CD14-positive monocyte (primary cell): ENCODE measurements at regions not wholly inside any gene's neighbourhood (a gene's known extent, or its start where the extent isn't known, plus 50 kb on each side); places are given as distances from the start of the nearest gene placed in this dataset.

Source experiments
- DNase-seq, 3 donors: peaks; one replicate each; pipeline ENCODE4 v3.0.0-alpha.2; 2011 to 2022
- H2AFZ ChIP-seq: 2 replicates; pipeline ENCODE4 v1.6.0; 2012; ENCODE audit warnings: mild to moderate bottlenecking, low read depth, low read length, inconsistent platforms; ENCODE audit not compliant: insufficient read depth, poor library complexity, severe bottlenecking
- H3K27ac ChIP-seq, 2 donors: 1 replicate in 1 of 2; 2 replicates in 1 of 2; pipeline ENCODE4 v1.5.1; 2012 to 2013; ENCODE audit warnings: low read length in 2 of 2, control low read depth in 1 of 2, inconsistent platforms in 1 of 2, low read depth in 1 of 2, mild to moderate bottlenecking in 1 of 2
- H3K27me3 ChIP-seq, 2 donors: one replicate each; pipeline versions ENCODE4 v1.6.0 to v1.6.1; 2011 to 2013; ENCODE audit warnings: low read length in 2 of 2; ENCODE audit not compliant: control insufficient read depth in 2 of 2, insufficient read depth in 2 of 2
- H3K36me3 ChIP-seq, 2 donors: replicated peaks in 1 of 2; 1 replicate in 1 of 2; 2 replicates in 1 of 2; pipeline versions ENCODE4 v1.5.1 to v1.6.1; 2012 to 2013; ENCODE audit warnings: low read length in 2 of 2, control low read depth in 1 of 2, inconsistent platforms in 1 of 2, mild to moderate bottlenecking in 1 of 2; ENCODE audit not compliant: insufficient read depth in 2 of 2, control insufficient read depth in 1 of 2
- H3K4me1 ChIP-seq, 2 donors: 1 replicate in 1 of 2; 2 replicates in 1 of 2; pipeline versions ENCODE4 v1.5.1 to v1.6.1; 2012 to 2013; ENCODE audit warnings: low read length in 2 of 2, control low read depth in 1 of 2, inconsistent platforms in 1 of 2, mild to moderate bottlenecking in 1 of 2, moderate library complexity in 1 of 2; ENCODE audit not compliant: insufficient read depth in 2 of 2, control insufficient read depth in 1 of 2
- H3K4me2 ChIP-seq: replicated peaks from 2 replicates; pipeline ENCODE3; 2012; ENCODE audit warnings: low read length, moderate library complexity, mild to moderate bottlenecking; ENCODE audit not compliant: poor library complexity, severe bottlenecking; ENCODE audit errors: extremely low read depth
- H3K4me3 ChIP-seq, 3 experiments: fragments of 200-600 bp in 1 of 3; sonication (generic) in 1 of 3; replicated peaks in 1 of 3; 1 replicate in 2 of 3; 2 replicates in 1 of 3; pipeline ENCODE4 v1.5.1; 2011 to 2013; ENCODE audit warnings: low read length in 3 of 3, mild to moderate bottlenecking in 3 of 3, control low read depth in 2 of 3, low read depth in 2 of 3, inconsistent platforms in 1 of 3, moderate library complexity in 1 of 3
- H3K79me2 ChIP-seq: 2 replicates; pipeline ENCODE4 v1.6.0; 2012; ENCODE audit warnings: mild to moderate bottlenecking, control low read depth, inconsistent platforms, low read length, moderate library complexity; ENCODE audit not compliant: insufficient read depth
- H3K9ac ChIP-seq: 2 replicates; pipeline ENCODE4 v1.6.0; 2017; ENCODE audit warnings: low read length, mild to moderate bottlenecking; ENCODE audit not compliant: insufficient read depth, poor library complexity, severe bottlenecking
- H3K9me3 ChIP-seq, 2 donors: replicated peaks in 1 of 2; 1 replicate in 1 of 2; 2 replicates in 1 of 2; pipeline versions ENCODE4 v1.5.1 to v1.6.1; 2012 to 2013; ENCODE audit warnings: low read length in 2 of 2, control low read depth in 1 of 2; ENCODE audit not compliant: control insufficient read depth in 1 of 2, insufficient read depth in 1 of 2
- H4K20me1 ChIP-seq: 2 replicates; pipeline ENCODE4 v1.6.0; 2012; ENCODE audit warnings: mild to moderate bottlenecking, low read length, control low read depth, moderate library complexity; ENCODE audit not compliant: insufficient read depth
- H3K27ac Mint-ChIP-seq, 7 donors: one replicate each; pipeline ENCODE4 v1.8.0; 2020; ENCODE audit warnings: mild to moderate bottlenecking in 7 of 7, mixed read lengths in 7 of 7, moderate library complexity in 6 of 7, inconsistent platforms in 2 of 7
- H3K27me3 Mint-ChIP-seq, 3 donors: one replicate each; pipeline ENCODE4 v1.8.0; 2021 to 2022; ENCODE audit warnings: low read depth in 3 of 3, mild to moderate bottlenecking in 3 of 3, mixed read lengths in 3 of 3, moderate library complexity in 3 of 3, inconsistent platforms in 1 of 3
- H3K36me3 Mint-ChIP-seq, 2 donors: one replicate each; pipeline ENCODE4 v1.8.0; 2020; ENCODE audit warnings: mixed read lengths in 2 of 2, inconsistent platforms in 1 of 2, mild to moderate bottlenecking in 1 of 2
- H3K4me1 Mint-ChIP-seq: one replicate; pipeline ENCODE4 v1.8.0; 2020; ENCODE audit warnings: mild to moderate bottlenecking, mixed read lengths
- H3K4me3 Mint-ChIP-seq, 2 donors: one replicate each; pipeline ENCODE4 v1.8.0; 2020; ENCODE audit warnings: mild to moderate bottlenecking in 2 of 2, mixed read lengths in 2 of 2, moderate library complexity in 1 of 2
- H3K9me3 Mint-ChIP-seq, 7 donors: one replicate each; pipeline ENCODE4 v1.8.0; 2020 to 2022; ENCODE audit warnings: mixed read lengths in 7 of 7, mild to moderate bottlenecking in 6 of 7, moderate library complexity in 6 of 7, inconsistent platforms in 2 of 7
- CTCF ChIP-seq: fragments of 200-600 bp; IDR thresholded peaks from one replicate; pipeline ENCODE4 v1.8.0; 2022; ENCODE audit warnings: antibody characterized with exemption, mild to moderate bottlenecking
- WGBS: methylation state at CpG from one replicate; pipeline ENCODE4 v1.1.5; 2013; ENCODE audit warnings: missing lambda C conversion rate; ENCODE audit not compliant: insufficient coverage; 5-methylcytosine and 5-hydroxymethylcytosine counted together
- intact Hi-C, 2 donors: fragments of 100-400 bp; cut with micrococcal nuclease; formaldehyde crosslinking; loops; one replicate each; pipeline versions ENCODE4 v1.15.0 to v1.15.1; 2023

GRCh38 chr11:128208329-128209137 lies 378.8 kb downstream of the ETS1 start:
- H3K4me3 ChIP-seq = no peak overlapping the region
- Mint-ChIP-seq H3K9me3 (peaks cover 0 to 6% (median 1%) of the 10 kb centered on the region in 7 donors), H3K27ac (no peak overlapping the region), H3K36me3 (no peaks in the 10 kb centered on the region), H3K4me1 (no peaks in the 10 kb centered on the region), H3K4me3 (no peak overlapping the region), H3K27me3 (no peaks in the 10 kb centered on the region)
- no peaks in the 10 kb centered on the region for H3K79me2 ChIP-seq
- no peaks in the 10 kb centered on the region for H3K4me1 ChIP-seq
- no peak overlapping the region for H3K27ac ChIP-seq
- no peaks in the 10 kb centered on the region for H4K20me1 ChIP-seq
- no peaks in the 10 kb centered on the region for H3K36me3 ChIP-seq
- 94% methylated on average over 3 of the region's 6 CpGs for WGBS
- no peak overlapping the region for H3K9ac ChIP-seq
- H2AFZ ChIP-seq = no peak overlapping the region
- no peak for DNase-seq
- no peak for TF ChIP-seq CTCF
- intact Hi-C loops = no loop called here
- H3K4me2 ChIP-seq = no peak overlapping the region
- H3K9me3 ChIP-seq = peaks cover 0 to 3% of the 10 kb centered on the region in 2 donors
- no peaks in the 10 kb centered on the region for H3K27me3 ChIP-seq

- Histone ChIP-seq H4K20me1 (no peaks in the 10 kb centered on the region), H2AFZ (no peak overlapping the region), H3K79me2 (no peaks in the 10 kb centered on the region), H3K27ac (no peak overlapping the region), H3K9me3 (peaks cover 0 to 3% of the 10 kb centered on the region in 2 donors), H3K4me2 (no peak overlapping the region), H3K36me3 (no peaks in the 10 kb centered on the region), H3K4me3 (no peak overlapping the region), H3K4me1 (no peaks in the 10 kb centered on the region), H3K27me3 (no peaks in the 10 kb centered on the region), H3K9ac (no peak overlapping the region)
- no peak for TF ChIP-seq CTCF
- Mint-ChIP-seq H3K27me3 (no peaks in the 10 kb centered on the region), H3K36me3 (no peaks in the 10 kb centered on the region), H3K9me3 (peaks cover 0 to 6% (median 1%) of the 10 kb centered on the region in 7 donors), H3K27ac (no peak overlapping the region), H3K4me3 (no peak overlapping the region), H3K4me1 (no peaks in the 10 kb centered on the region)
- DNase-seq = no peak
- WGBS = 71% methylated on average over 2 of the region's 3 CpGs
- intact Hi-C loops = no loop called here
Measured at GRCh38 chr11:128207861-128208321, 379.5 kb downstream of the ETS1 start.
